OCI-LY7 (cell line): ENCODE measurements at regions not wholly inside any gene's neighbourhood (a gene's known extent, or its start where the extent isn't known, plus 50 kb on each side); places are given as distances from the start of the nearest gene placed in this dataset.

ENCODE experiments used
- CTCF ChIP-seq: fragments of 200-600 bp; sonication (generic); conservative IDR thresholded peaks from 2 replicates; pipeline ENCODE4 v1.5.1; 2014; ENCODE audit warnings: mild to moderate bottlenecking, antibody characterized with exemption, low read length, moderate library complexity, mixed read lengths
- EZH2phosphoT487 ChIP-seq: fragments of 200-600 bp; sonication (generic); IDR thresholded peaks from 2 replicates; pipeline ENCODE4 v1.6.1; 2018; ENCODE audit warnings: low read depth, borderline replicate concordance, mild to moderate bottlenecking, mixed run types, antibody characterized with exemption, low read length, moderate library complexity, mixed read lengths

GRCh38 chr15:100777821-100778220 is 101.8 kb upstream of the ALDH1A3 start:
- TF ChIP-seq CTCF, result no peak
- no peak for TF ChIP-seq EZH2phosphoT487
